Chondrocyte (in vitro differentiated cells): ENCODE measurements at regions not wholly inside any gene's neighbourhood (a gene's known extent, or its start where the extent isn't known, plus 50 kb on each side); places are given as distances from the start of the nearest gene placed in this dataset.

Experiments
- DNase-seq: peaks from one replicate; pipeline ENCODE4 v3.0.0; 2021; ENCODE audit warnings: mixed read lengths, low spot score
- H3K27ac Mint-ChIP-seq: one replicate; pipeline ENCODE4 v1.8.0; 2021; ENCODE audit warnings: mild to moderate bottlenecking, moderate library complexity, mixed read lengths; ENCODE audit not compliant: unreplicated experiment
- H3K27me3 Mint-ChIP-seq: 2 replicates; pipeline ENCODE4 v1.8.0; 2021; ENCODE audit warnings: low read depth, mixed read lengths
- H3K36me3 Mint-ChIP-seq: 2 replicates; pipeline ENCODE4 v1.8.0; 2021; ENCODE audit warnings: low read depth, mixed read lengths
- H3K4me1 Mint-ChIP-seq: 2 replicates; pipeline ENCODE4 v1.8.0; 2021; ENCODE audit warnings: low read depth, mild to moderate bottlenecking, mixed read lengths
- H3K4me3 Mint-ChIP-seq: one replicate; pipeline ENCODE4 v1.8.0; 2021; ENCODE audit warnings: mild to moderate bottlenecking, moderate library complexity, mixed read lengths; ENCODE audit not compliant: unreplicated experiment
- H3K9me3 Mint-ChIP-seq: 2 replicates; pipeline ENCODE4 v1.8.0; 2021; ENCODE audit warnings: low read depth, mixed read lengths
- TF ChIP-seq, protein P1 (sequence below): fragments of 200-600 bp; sonication (generic); IDR thresholded peaks from 2 replicates; pipeline ENCODE4 v1.5.0; 2021; ENCODE audit warnings: antibody characterized with exemption, mild to moderate bottlenecking, moderate library complexity

DNA sequence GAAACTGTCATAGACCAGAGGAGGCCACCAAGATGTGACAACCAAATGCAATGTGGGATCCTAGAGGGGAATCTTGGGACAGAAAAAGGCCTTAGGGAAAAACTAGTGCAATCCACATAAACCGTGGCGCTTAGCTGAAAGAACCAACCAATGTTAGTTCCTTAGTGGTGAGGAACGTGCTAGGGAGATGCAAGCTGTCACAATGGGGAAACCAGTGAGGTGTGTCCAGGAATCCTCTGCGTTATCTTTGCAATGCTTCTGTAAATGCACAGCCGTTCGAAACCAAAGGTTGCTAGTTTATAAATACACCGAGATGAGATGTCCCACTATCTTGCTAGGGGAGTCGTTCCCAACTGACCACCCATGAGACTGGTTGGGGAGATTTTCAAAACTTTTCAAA is 157.0 kb upstream of the ID2 start:
- Mint-ChIP-seq H3K36me3 (no peaks in the 10 kb centered on the region), H3K27ac (no peak overlapping the region), H3K27me3 (peaks cover 12% of the 10 kb centered on the region), H3K4me3 (no peak overlapping the region), H3K4me1 (peaks cover 8% of the 10 kb centered on the region), H3K9me3 (no peaks in the 10 kb centered on the region)
- TF ChIP-seq, protein P1, sequence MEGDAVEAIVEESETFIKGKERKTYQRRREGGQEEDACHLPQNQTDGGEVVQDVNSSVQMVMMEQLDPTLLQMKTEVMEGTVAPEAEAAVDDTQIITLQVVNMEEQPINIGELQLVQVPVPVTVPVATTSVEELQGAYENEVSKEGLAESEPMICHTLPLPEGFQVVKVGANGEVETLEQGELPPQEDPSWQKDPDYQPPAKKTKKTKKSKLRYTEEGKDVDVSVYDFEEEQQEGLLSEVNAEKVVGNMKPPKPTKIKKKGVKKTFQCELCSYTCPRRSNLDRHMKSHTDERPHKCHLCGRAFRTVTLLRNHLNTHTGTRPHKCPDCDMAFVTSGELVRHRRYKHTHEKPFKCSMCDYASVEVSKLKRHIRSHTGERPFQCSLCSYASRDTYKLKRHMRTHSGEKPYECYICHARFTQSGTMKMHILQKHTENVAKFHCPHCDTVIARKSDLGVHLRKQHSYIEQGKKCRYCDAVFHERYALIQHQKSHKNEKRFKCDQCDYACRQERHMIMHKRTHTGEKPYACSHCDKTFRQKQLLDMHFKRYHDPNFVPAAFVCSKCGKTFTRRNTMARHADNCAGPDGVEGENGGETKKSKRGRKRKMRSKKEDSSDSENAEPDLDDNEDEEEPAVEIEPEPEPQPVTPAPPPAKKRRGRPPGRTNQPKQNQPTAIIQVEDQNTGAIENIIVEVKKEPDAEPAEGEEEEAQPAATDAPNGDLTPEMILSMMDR: no peak
- no peak for DNase-seq

GRCh38 chr2:8525236-8525581 is 156.6 kb upstream of the ID2 start:
- Mint-ChIP-seq H3K36me3 (no peaks in the 10 kb centered on the region), H3K4me3 (no peak overlapping the region), H3K9me3 (no peaks in the 10 kb centered on the region), H3K4me1 (peaks cover 8% of the 10 kb centered on the region), H3K27me3 (peaks cover 9% of the 10 kb centered on the region), H3K27ac (no peak overlapping the region)
- DNase-seq: no peak
- TF ChIP-seq, protein P1: no peak

GRCh38 chr2:8525582-8526402 is 156.1 kb upstream of the ID2 start:
- Mint-ChIP-seq H3K36me3 (no peaks in the 10 kb centered on the region), H3K27ac (no peak overlapping the region), H3K4me1 (peaks cover 8% of the 10 kb centered on the region), H3K9me3 (no peaks in the 10 kb centered on the region), H3K4me3 (no peak overlapping the region), H3K27me3 (peaks cover 9% of the 10 kb centered on the region)
- no peak for DNase-seq
- TF ChIP-seq, protein P1: peak; percentile 26

DNA sequence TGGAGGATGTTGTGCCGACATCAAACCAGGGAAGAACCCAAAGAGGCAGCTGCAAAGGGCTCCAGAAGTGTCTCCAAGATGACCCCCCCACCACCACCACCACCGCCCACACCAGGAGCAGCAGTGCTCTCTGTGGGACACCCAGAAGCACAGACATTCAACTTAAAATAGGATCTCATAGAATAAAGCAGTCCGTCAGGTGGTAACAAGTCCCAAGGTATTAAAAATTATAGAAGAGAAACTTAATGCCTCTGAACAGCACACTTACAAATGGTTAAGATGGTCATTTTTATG is 155.5 kb upstream of the ID2 start:
- peaks cover 9% of the 10 kb centered on the region for H3K27me3 Mint-ChIP-seq
- DNase-seq: no peak
- peaks cover 8% of the 10 kb centered on the region for H3K4me1 Mint-ChIP-seq
- H3K4me3 Mint-ChIP-seq: no peak overlapping the region
- peaks cover 2% of the 10 kb centered on the region for H3K36me3 Mint-ChIP-seq
- H3K27ac Mint-ChIP-seq: no peak overlapping the region
- TF ChIP-seq, protein P1: no peak
- H3K9me3 Mint-ChIP-seq: peaks cover 4% of the 10 kb centered on the region

DNA sequence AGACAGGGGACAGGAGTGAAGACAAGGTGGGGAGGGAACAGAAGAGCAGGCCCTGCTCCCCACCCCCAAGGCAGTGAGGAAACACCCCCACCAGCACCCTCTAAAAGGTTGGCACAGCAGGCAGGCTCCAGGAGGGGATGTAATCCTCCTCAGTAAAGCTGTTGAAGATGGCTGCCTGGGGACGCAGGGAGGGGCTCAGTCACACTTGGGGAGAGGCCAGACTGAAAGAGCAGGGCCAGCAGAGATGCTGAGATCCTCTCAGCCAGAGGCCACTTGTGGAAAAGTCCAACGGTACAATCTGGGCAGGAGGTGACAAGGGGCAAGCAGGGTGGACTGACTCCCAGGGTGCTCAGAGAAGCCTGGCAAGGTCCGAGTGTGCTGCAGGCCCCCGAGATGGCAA is 154.8 kb upstream of the ID2 start:
- DNase-seq: no peak
- peaks cover 2% of the 10 kb centered on the region for H3K36me3 Mint-ChIP-seq
- H3K9me3 Mint-ChIP-seq: peaks cover 11% of the 10 kb centered on the region
- H3K4me3 Mint-ChIP-seq: no peak overlapping the region
- H3K4me1 Mint-ChIP-seq: peaks cover 8% of the 10 kb centered on the region
- no peak overlapping the region for H3K27ac Mint-ChIP-seq
- TF ChIP-seq, protein P1: no peak
- peaks cover 9% of the 10 kb centered on the region for H3K27me3 Mint-ChIP-seq
